ENCODE measurements at regions not wholly inside any gene's neighbourhood (a gene's known extent, or its start where the extent isn't known, plus 50 kb on each side); places are given as distances from the start of the nearest gene placed in this dataset.

DNA sequence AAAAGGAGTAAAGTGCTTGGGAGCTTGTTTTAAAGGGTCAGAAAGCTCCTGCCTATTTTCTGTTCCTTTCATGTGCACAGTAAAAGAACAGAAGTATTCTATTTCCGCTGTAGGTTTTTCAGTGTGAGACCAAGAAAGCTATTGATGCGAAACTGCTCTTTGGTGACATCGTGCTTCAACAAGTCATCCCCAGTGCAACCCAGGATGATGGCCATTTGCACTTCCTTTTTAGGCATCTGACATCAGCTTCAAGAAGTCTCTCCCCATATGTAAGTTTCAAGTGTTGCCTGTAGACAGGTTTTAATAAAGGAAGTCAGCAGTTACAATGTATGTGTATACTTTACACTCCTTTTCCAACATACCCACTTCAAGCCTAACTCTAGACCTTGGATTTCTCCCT is 131.6 kb downstream of the RFX6 start:
- TF ChIP-seq, protein P1, sequence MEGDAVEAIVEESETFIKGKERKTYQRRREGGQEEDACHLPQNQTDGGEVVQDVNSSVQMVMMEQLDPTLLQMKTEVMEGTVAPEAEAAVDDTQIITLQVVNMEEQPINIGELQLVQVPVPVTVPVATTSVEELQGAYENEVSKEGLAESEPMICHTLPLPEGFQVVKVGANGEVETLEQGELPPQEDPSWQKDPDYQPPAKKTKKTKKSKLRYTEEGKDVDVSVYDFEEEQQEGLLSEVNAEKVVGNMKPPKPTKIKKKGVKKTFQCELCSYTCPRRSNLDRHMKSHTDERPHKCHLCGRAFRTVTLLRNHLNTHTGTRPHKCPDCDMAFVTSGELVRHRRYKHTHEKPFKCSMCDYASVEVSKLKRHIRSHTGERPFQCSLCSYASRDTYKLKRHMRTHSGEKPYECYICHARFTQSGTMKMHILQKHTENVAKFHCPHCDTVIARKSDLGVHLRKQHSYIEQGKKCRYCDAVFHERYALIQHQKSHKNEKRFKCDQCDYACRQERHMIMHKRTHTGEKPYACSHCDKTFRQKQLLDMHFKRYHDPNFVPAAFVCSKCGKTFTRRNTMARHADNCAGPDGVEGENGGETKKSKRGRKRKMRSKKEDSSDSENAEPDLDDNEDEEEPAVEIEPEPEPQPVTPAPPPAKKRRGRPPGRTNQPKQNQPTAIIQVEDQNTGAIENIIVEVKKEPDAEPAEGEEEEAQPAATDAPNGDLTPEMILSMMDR (IDR thresholded peaks at IDR 0.05): no peak
- no peak for TF ChIP-seq POLR2A (IDR thresholded peaks at IDR 0.05)
